Osteocyte (in vitro differentiated cells): ENCODE measurements at regions not wholly inside any gene's neighbourhood (a gene's known extent, or its start where the extent isn't known, plus 50 kb on each side); places are given as distances from the start of the nearest gene placed in this dataset.

Experiments
- DNase-seq: peaks from one replicate; pipeline ENCODE4 v3.0.0; 2021; ENCODE audit warnings: mixed read lengths; ENCODE audit not compliant: unreplicated experiment; ENCODE audit errors: extremely low spot score
- H3K27ac Mint-ChIP-seq: one replicate; pipeline ENCODE4 v1.8.0; 2021; ENCODE audit warnings: mild to moderate bottlenecking, mixed read lengths; ENCODE audit not compliant: unreplicated experiment
- H3K27me3 Mint-ChIP-seq: one replicate; pipeline ENCODE4 v1.8.0; 2021; ENCODE audit warnings: mixed read lengths; ENCODE audit not compliant: unreplicated experiment
- H3K36me3 Mint-ChIP-seq: one replicate; pipeline ENCODE4 v1.8.0; 2021; ENCODE audit warnings: mixed read lengths; ENCODE audit not compliant: unreplicated experiment
- H3K4me1 Mint-ChIP-seq: one replicate; pipeline ENCODE4 v1.8.0; 2021; ENCODE audit warnings: mixed read lengths; ENCODE audit not compliant: unreplicated experiment
- H3K4me3 Mint-ChIP-seq: one replicate; pipeline ENCODE4 v1.8.0; 2021; ENCODE audit warnings: mild to moderate bottlenecking, moderate library complexity, mixed read lengths; ENCODE audit not compliant: unreplicated experiment
- H3K9me3 Mint-ChIP-seq: one replicate; pipeline ENCODE4 v1.8.0; 2021; ENCODE audit warnings: mixed read lengths; ENCODE audit not compliant: unreplicated experiment
- CTCF ChIP-seq: fragments of 200-600 bp; sonication (generic); IDR thresholded peaks from 2 replicates; pipeline ENCODE4 v1.5.0; 2021; ENCODE audit warnings: antibody characterized with exemption, mild to moderate bottlenecking, moderate library complexity

DNA sequence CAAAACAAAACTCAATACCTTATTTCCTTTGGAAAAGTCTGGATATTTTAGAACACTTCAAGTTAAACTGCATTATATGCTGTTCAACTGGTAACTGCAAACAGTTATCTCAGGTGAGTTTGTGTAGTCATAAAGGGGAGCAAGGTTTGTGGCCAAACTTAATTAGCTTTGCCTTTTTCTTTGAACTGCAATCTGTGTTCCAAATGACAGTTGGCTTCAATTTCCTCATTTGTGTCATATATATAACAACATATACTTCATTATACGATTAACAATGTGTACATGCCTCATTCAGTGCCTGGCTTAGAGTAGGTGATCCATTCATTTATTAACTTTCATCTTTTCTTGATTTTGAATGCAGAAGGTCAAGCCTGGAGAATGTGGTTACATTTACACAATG is 55.8 kb downstream of the KCNE4 start:
- H3K27me3 Mint-ChIP-seq, result no peaks in the 10 kb centered on the region
- peaks cover 4% of the 10 kb centered on the region for H3K36me3 Mint-ChIP-seq
- peak overlapping the region; percentile 17 for H3K27ac Mint-ChIP-seq

DNA sequence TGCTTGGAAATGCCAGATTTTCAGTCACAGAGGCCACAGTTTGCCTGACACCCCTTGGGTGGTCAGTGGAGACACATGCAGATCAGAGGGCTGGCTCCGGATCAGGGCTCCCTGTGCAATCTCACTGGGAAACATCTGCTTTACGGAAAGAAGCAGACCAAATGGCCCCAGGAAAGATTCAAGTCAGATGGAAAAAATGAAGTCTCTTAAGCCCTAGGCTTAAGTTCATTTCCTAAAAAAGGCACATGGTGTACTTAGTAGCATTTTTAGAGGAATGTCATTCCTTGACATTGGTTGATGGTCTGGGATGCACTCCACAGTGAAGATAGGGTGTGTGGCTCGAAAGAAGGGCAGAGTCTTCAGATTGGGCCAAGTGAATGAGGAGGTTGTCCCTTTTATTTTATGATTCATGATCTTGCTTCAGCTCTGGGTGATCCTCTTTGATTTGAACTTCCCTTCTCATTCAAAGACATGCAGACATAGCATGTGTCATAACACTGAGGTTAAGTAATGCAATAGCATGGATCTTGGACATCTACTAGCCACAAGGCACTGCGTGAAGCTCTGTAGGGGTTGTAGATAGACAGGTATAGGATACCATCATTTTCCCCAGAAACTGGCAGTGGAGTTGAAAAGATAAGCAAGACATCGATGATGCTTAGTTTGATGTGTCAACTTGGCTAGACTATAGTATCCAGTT is 56.5 kb downstream of the KCNE4 start:
- peaks cover 4% of the 10 kb centered on the region for H3K36me3 Mint-ChIP-seq
- H3K27ac Mint-ChIP-seq, result peak overlapping the region; percentile 17
- H3K9me3 Mint-ChIP-seq, result no peaks in the 10 kb centered on the region
- H3K27me3 Mint-ChIP-seq, result no peaks in the 10 kb centered on the region
- DNase-seq, result no peak
- no peak for TF ChIP-seq CTCF
- H3K4me3 Mint-ChIP-seq, result no peak overlapping the region
- peaks cover 31% of the 10 kb centered on the region for H3K4me1 Mint-ChIP-seq

More for the DNA sequence above, 55.8 kb downstream of the KCNE4 start:
- no peak for DNase-seq
- H3K4me1 Mint-ChIP-seq, result peaks cover 26% of the 10 kb centered on the region
- no peak overlapping the region for H3K4me3 Mint-ChIP-seq
- no peaks in the 10 kb centered on the region for H3K9me3 Mint-ChIP-seq
- TF ChIP-seq CTCF, result no peak

GRCh38 chr2:223109341-223109740 is 57.4 kb downstream of the KCNE4 start:
- TF ChIP-seq CTCF, result no peak
- Mint-ChIP-seq H3K4me3 (no peak overlapping the region), H3K27me3 (no peaks in the 10 kb centered on the region), H3K4me1 (peaks cover 39% of the 10 kb centered on the region), H3K9me3 (peaks cover 2% of the 10 kb centered on the region), H3K27ac (peak overlapping the region; percentile 53), H3K36me3 (peaks cover 5% of the 10 kb centered on the region)
- no peak for DNase-seq

DNA sequence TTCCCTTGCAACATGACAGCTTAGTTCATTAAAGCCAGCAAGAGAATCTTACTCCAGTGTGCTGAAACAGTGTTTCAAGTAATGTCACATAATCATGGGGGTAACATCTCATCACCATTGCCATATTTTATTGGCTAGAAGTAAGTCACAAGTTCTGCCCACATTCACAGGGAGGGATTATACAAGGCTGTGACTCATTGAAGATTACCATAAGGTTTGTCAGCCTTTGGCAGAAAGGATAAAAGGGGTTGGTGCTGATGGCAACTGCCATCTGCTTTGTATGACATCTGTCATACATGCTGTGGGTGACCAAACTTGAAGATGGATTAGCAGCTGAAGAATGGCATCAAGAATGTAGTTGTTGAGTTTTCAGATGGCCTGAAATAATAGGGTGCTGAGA is 61.2 kb downstream of the KCNE4 start:
- peak overlapping the region; percentile 53 for H3K27ac Mint-ChIP-seq
- peaks cover 3% of the 10 kb centered on the region for H3K9me3 Mint-ChIP-seq
- H3K4me1 Mint-ChIP-seq, result peaks cover 59% of the 10 kb centered on the region
- TF ChIP-seq CTCF, result no peak
- H3K36me3 Mint-ChIP-seq, result peaks cover 6% of the 10 kb centered on the region
- no peaks in the 10 kb centered on the region for H3K27me3 Mint-ChIP-seq
- no peak for DNase-seq
- H3K4me3 Mint-ChIP-seq, result no peak overlapping the region

GRCh38 chr2:223114170-223114569 is 62.2 kb downstream of the KCNE4 start:
- Mint-ChIP-seq H3K9me3 (peaks cover 3% of the 10 kb centered on the region), H3K4me3 (no peak overlapping the region), H3K36me3 (peaks cover 6% of the 10 kb centered on the region), H3K4me1 (peaks cover 52% of the 10 kb centered on the region), H3K27ac (peak overlapping the region; percentile 92), H3K27me3 (no peaks in the 10 kb centered on the region)
- TF ChIP-seq CTCF, result no peak
- no peak for DNase-seq
